ENCODE measurements at regions not wholly inside any gene's neighbourhood (a gene's known extent, or its start where the extent isn't known, plus 50 kb on each side); places are given as distances from the start of the nearest gene placed in this dataset.

- H3K27ac ChIP-seq: no peak overlapping the region
- TF ChIP-seq CTCF (IDR thresholded peaks at IDR 0.05): no peak
- TF ChIP-seq ZFX (IDR thresholded peaks at IDR 0.05; ENCODE audit: borderline replicate concordance): no peak
Observed at GRCh38 chr14:65943916-65944410, 531.4 kb downstream of the FUT8 start.

- TF ChIP-seq CTCF (IDR thresholded peaks at IDR 0.05): no peak
- TF ChIP-seq ZFX (IDR thresholded peaks at IDR 0.05; ENCODE audit: borderline replicate concordance): no peak
Observed at GRCh38 chr14:65945327-65945726, 532.8 kb downstream of the FUT8 start.

GRCh38 chr14:65946494-65946893 is 534.0 kb downstream of the FUT8 start:
- no peak overlapping the region for H3K27ac ChIP-seq
- TF ChIP-seq CTCF (IDR thresholded peaks at IDR 0.05) (no peak), ZFX (IDR thresholded peaks at IDR 0.05; ENCODE audit: borderline replicate concordance) (no peak)

More at GRCh38 chr14:65945327-65945726, 532.8 kb downstream of the FUT8 start:
- no peak overlapping the region for H3K27ac ChIP-seq

GRCh38 chr14:65948302-65948701 is 535.8 kb downstream of the FUT8 start:
- TF ChIP-seq ZFX (IDR thresholded peaks at IDR 0.05; ENCODE audit: borderline replicate concordance) (no peak), CTCF (IDR thresholded peaks at IDR 0.05) (no peak)
- no peak overlapping the region for H3K27ac ChIP-seq

- H3K27ac ChIP-seq: no peak overlapping the region
- TF ChIP-seq CTCF (IDR thresholded peaks at IDR 0.05) (no peak), ZFX (IDR thresholded peaks at IDR 0.05; ENCODE audit: borderline replicate concordance) (no peak)
Observed at GRCh38 chr14:65949711-65950516, 536.3 kb upstream of the CCDC196 start.

- no peak overlapping the region for H3K27ac ChIP-seq
- TF ChIP-seq CTCF (IDR thresholded peaks at IDR 0.05) (no peak), ZFX (IDR thresholded peaks at IDR 0.05; ENCODE audit: borderline replicate concordance) (no peak)
Observed at GRCh38 chr14:65954942-65955341, 531.2 kb upstream of the CCDC196 start.

GRCh38 chr14:65957631-65958205 is 528.5 kb upstream of the CCDC196 start:
- TF ChIP-seq ZFX (IDR thresholded peaks at IDR 0.05; ENCODE audit: borderline replicate concordance) (no peak), CTCF (IDR thresholded peaks at IDR 0.05) (no peak)
- no peak overlapping the region for H3K27ac ChIP-seq

All from 22Rv1 (cell line).